OCI-LY3 (cell line): ENCODE measurements at regions not wholly inside any gene's neighbourhood (a gene's known extent, or its start where the extent isn't known, plus 50 kb on each side); places are given as distances from the start of the nearest gene placed in this dataset.

Experiments used
- EZH2phosphoT487 ChIP-seq: fragments of 200-600 bp; shearing (Covaris generic); IDR thresholded peaks from 2 replicates; pipeline ENCODE4 v1.6.1; 2018; ENCODE audit warnings: antibody characterized with exemption, mixed run types, low read depth
- TF ChIP-seq, protein P1 (sequence below): fragments of 200-600, 300-600 bp; sonication (generic); IDR thresholded peaks from 2 replicates; pipeline ENCODE4 v1.5.1; 2014; ENCODE audit warnings: antibody characterized with exemption, low read length, low read depth

DNA sequence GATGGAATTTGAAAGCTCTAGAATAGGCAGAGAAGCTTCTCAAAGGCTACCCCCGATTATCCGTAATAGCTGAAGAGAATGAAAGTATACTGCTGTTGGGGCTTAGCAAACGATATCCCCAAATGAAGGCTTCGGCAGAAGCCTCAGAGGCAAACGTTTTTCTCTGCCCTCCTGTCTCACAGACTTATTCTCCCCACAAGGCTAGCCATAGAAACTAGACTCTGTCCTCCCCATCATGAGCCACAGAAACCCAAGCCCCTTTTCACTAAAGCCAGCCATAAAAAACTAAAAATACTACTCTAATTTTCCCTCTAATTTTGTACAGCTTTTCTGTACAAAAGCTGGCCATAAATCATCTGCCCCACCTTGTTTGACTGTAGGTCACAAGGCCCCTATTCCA is 413.4 kb upstream of the CFAP20DC start:
- TF ChIP-seq, protein P1, sequence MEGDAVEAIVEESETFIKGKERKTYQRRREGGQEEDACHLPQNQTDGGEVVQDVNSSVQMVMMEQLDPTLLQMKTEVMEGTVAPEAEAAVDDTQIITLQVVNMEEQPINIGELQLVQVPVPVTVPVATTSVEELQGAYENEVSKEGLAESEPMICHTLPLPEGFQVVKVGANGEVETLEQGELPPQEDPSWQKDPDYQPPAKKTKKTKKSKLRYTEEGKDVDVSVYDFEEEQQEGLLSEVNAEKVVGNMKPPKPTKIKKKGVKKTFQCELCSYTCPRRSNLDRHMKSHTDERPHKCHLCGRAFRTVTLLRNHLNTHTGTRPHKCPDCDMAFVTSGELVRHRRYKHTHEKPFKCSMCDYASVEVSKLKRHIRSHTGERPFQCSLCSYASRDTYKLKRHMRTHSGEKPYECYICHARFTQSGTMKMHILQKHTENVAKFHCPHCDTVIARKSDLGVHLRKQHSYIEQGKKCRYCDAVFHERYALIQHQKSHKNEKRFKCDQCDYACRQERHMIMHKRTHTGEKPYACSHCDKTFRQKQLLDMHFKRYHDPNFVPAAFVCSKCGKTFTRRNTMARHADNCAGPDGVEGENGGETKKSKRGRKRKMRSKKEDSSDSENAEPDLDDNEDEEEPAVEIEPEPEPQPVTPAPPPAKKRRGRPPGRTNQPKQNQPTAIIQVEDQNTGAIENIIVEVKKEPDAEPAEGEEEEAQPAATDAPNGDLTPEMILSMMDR = no peak
- no peak for TF ChIP-seq EZH2phosphoT487
